ENCODE measurements at regions not wholly inside any gene's neighbourhood (a gene's known extent, or its start where the extent isn't known, plus 50 kb on each side); places are given as distances from the start of the nearest gene placed in this dataset.

- Histone ChIP-seq H3K4me3 (no peak overlapping the region), H3K9me3 (no peaks in the 10 kb centered on the region), H3K27me3 (replicated peaks; ENCODE audit: insufficient read depth) (no peaks in the 10 kb centered on the region), H3K4me1 (ENCODE audit: control insufficient read depth in 1 of 2, low read depth in 2 of 2) (peaks cover 0 to 35% of the 10 kb centered on the region in 2 donors), H3K36me3 (no peaks in the 10 kb centered on the region), H3K27ac (no peak overlapping the region)
- TF ChIP-seq, protein P1, sequence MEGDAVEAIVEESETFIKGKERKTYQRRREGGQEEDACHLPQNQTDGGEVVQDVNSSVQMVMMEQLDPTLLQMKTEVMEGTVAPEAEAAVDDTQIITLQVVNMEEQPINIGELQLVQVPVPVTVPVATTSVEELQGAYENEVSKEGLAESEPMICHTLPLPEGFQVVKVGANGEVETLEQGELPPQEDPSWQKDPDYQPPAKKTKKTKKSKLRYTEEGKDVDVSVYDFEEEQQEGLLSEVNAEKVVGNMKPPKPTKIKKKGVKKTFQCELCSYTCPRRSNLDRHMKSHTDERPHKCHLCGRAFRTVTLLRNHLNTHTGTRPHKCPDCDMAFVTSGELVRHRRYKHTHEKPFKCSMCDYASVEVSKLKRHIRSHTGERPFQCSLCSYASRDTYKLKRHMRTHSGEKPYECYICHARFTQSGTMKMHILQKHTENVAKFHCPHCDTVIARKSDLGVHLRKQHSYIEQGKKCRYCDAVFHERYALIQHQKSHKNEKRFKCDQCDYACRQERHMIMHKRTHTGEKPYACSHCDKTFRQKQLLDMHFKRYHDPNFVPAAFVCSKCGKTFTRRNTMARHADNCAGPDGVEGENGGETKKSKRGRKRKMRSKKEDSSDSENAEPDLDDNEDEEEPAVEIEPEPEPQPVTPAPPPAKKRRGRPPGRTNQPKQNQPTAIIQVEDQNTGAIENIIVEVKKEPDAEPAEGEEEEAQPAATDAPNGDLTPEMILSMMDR (IDR thresholded peaks at IDR 0.05): no peak
- ATAC-seq (ENCODE audit: insufficient number of reproducible peaks, low FRiP score, low read depth) (no peak), DNase-seq (ENCODE audit: low spot score) (no peak)
These were observed 442.2 kb upstream of the MPDZ start for GRCh38 chr9:13721481-13722235.

DNA sequence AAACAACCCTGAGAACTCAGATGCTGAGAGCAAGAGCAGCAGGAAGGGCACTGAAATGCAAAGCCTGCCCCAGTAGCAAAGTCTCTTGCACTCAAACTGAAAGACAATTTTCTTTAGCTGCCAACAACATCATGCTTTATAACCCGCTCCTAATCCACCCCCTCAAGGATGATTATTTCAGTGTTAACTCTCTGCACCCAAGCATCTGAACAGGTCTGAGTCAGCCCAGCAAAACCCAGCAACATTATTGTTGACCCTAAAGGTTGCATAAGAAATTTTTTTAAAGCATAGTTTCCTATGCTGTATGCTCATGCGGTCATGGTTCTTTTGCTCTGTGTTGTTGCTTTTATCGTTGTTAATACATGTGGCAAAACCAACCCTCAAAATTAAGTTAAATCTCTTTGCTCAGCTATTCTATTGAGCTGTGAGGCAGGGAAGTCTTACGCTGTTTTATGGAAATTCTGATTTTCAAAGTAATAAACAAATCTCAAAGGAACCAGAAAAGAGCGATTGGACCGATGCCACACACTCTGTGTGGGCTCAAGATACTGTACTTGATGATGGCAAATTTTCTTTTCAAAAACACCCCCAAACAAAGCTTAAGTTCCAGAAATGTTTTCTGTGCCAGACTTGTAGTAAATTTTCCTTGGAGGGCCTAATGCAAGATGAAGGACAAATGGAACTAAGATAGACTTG lies 440.6 kb upstream of the MPDZ start:
- Histone ChIP-seq H3K4me1 (ENCODE audit: control insufficient read depth in 1 of 2, low read depth in 2 of 2) (peaks cover 0 to 38% of the 10 kb centered on the region in 2 donors), H3K9me3 (no peaks in the 10 kb centered on the region), H3K4me3 (no peak overlapping the region), H3K36me3 (no peaks in the 10 kb centered on the region), H3K27ac (no peak overlapping the region), H3K27me3 (replicated peaks; ENCODE audit: insufficient read depth) (no peaks in the 10 kb centered on the region)
- TF ChIP-seq, protein P1 (IDR thresholded peaks at IDR 0.05): no peak
- no peak for DNase-seq (ENCODE audit: low spot score)
- ATAC-seq (ENCODE audit: insufficient number of reproducible peaks, low FRiP score, low read depth): no peak

DNA sequence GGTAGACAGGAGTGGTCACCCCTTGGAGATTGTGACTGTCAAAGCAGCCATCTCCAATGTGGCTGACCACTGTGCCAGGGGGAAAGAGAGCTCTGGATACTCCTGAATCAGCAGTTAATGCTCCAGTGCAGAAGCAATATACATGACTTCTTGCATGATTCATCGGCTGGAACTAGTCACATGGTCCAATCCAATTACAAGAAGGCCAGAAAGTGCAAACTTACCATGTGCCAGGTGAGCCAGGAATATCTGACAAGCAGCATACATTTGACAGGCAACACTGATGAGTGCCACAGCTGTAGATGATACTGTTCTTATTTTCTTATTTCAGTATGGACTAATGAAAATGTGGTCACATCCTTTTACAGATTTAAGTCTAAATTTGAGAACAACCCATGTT lies 440.0 kb upstream of the MPDZ start:
- no peak for DNase-seq (ENCODE audit: low spot score)
- Histone ChIP-seq H3K9me3 (no peaks in the 10 kb centered on the region), H3K36me3 (no peaks in the 10 kb centered on the region), H3K27me3 (replicated peaks; ENCODE audit: insufficient read depth) (no peaks in the 10 kb centered on the region), H3K4me3 (no peak overlapping the region), H3K27ac (no peak overlapping the region), H3K4me1 (ENCODE audit: control insufficient read depth in 1 of 2, low read depth in 2 of 2) (peaks cover 0 to 38% of the 10 kb centered on the region in 2 donors)
- no peak for ATAC-seq (ENCODE audit: insufficient number of reproducible peaks, low FRiP score, low read depth)
- TF ChIP-seq, protein P1 (IDR thresholded peaks at IDR 0.05): no peak

- DNase-seq (ENCODE audit: low spot score): no peak
- no peaks in the 10 kb centered on the region for H3K9me3 ChIP-seq
- no peaks in the 10 kb centered on the region for H3K27me3 ChIP-seq (replicated peaks; ENCODE audit: insufficient read depth)
- no peaks in the 10 kb centered on the region for H3K36me3 ChIP-seq
- no peak for ATAC-seq (ENCODE audit: insufficient number of reproducible peaks, low FRiP score, low read depth)
- H3K27ac ChIP-seq: no peak overlapping the region
- no peak overlapping the region for H3K4me3 ChIP-seq
- TF ChIP-seq, protein P1 (IDR thresholded peaks at IDR 0.05): no peak
- H3K4me1 ChIP-seq (ENCODE audit: control insufficient read depth in 1 of 2, low read depth in 2 of 2): peaks cover 0 to 38% of the 10 kb centered on the region in 2 donors
These were observed 439.0 kb upstream of the MPDZ start for GRCh38 chr9:13718539-13718938.

- Histone ChIP-seq H3K27me3 (replicated peaks; ENCODE audit: insufficient read depth) (no peaks in the 10 kb centered on the region), H3K4me1 (ENCODE audit: control insufficient read depth in 1 of 2, low read depth in 2 of 2) (peaks cover 0 to 38% of the 10 kb centered on the region in 2 donors), H3K36me3 (no peaks in the 10 kb centered on the region), H3K9me3 (no peaks in the 10 kb centered on the region), H3K4me3 (no peak overlapping the region), H3K27ac (no peak overlapping the region)
- no peak for DNase-seq (ENCODE audit: low spot score)
- ATAC-seq (ENCODE audit: insufficient number of reproducible peaks, low FRiP score, low read depth): no peak
- TF ChIP-seq, protein P1 (IDR thresholded peaks at IDR 0.05): no peak
These were observed 438.6 kb upstream of the MPDZ start for GRCh38 chr9:13718086-13718485.

All from thoracic aorta (tissue), 2 donors.